HepG2 (cell line): ENCODE measurements at regions not wholly inside any gene's neighbourhood (a gene's known extent, or its start where the extent isn't known, plus 50 kb on each side); places are given as distances from the start of the nearest gene placed in this dataset.

Experiments used
- ATAC-seq: fragments of 200-7000 bp; cut with Tn5 transposase; 3 replicates; pipeline ENCODE4 v1.9.1; 2020; ENCODE audit warnings: mild to moderate bottlenecking, moderate library complexity
- BruUV-seq: library from RNA; stranded (reverse); fragments of 400-500 nt; replicated peaks from 2 replicates; lab custom pipeline; 2021; lab: Mats Ljungman, UMichigan
- CTCF ChIA-PET: fragments of 300-600 bp; formaldehyde crosslinking; extraction: SDS; loops from one replicate; lab custom pipeline; 2021; ENCODE audit warnings: low total read pairs, inconsistent platforms, low intra/inter-chr PET ratio; lab: Yijun Ruan, JAX
- POLR2A ChIA-PET: fragments of 350-600 bp; sonication (Branson Sonifier 250); formaldehyde crosslinking; loops from one replicate; lab custom pipeline; 2020; ENCODE audit warnings: antibody characterized with exemption, inconsistent platforms; lab: Yijun Ruan, JAX
- DNase-seq: peaks from one replicate; pipeline ENCODE4 v3.0.0-alpha.2; 2015; ENCODE audit warnings: low spot score
- FAIRE-seq: peaks from 3 replicates; lab custom pipeline; 2011; peaks lifted over from hg19 to GRCh38; lab: Jason Lieb, UNC
- H2AFZ ChIP-seq: one replicate; pipeline ENCODE4 v1.6.1; 2011; ENCODE audit warnings: low read length, inconsistent platforms
- H3K27ac ChIP-seq: fragments of 300-600 bp; 3 replicates; pipeline ENCODE4 v1.8.0; 2011; ENCODE audit warnings: mixed run types, mild to moderate bottlenecking, mixed read lengths, low read length, inconsistent platforms; ENCODE audit not compliant: insufficient read depth; ENCODE audit errors: extremely low read length
- H3K27me3 ChIP-seq, 2 experiments: fragments of 200-600 bp in 1 of 2; 2 replicates in 1 of 2; 3 replicates in 1 of 2; pipeline versions ENCODE4 v1.6.0 to v1.8.0; 2011; ENCODE audit warnings: low read length in 2 of 2, mild to moderate bottlenecking in 2 of 2, moderate library complexity in 2 of 2, inconsistent platforms in 1 of 2; ENCODE audit not compliant: insufficient read depth in 2 of 2, control insufficient read depth in 1 of 2
- H3K36me3 ChIP-seq, 2 experiments: fragments of 200-600 bp in 1 of 2; replicated peaks in 1 of 2; 2 replicates in 1 of 2; 3 replicates in 1 of 2; pipeline versions ENCODE4 v1.5.1 to v1.8.0; 2011; ENCODE audit warnings: low read length in 2 of 2, inconsistent platforms in 1 of 2; ENCODE audit not compliant: insufficient read depth in 2 of 2, control insufficient read depth in 1 of 2
- H3K4me1 ChIP-seq: 2 replicates; pipeline ENCODE4 v1.5.1; 2012; ENCODE audit warnings: low read length, inconsistent platforms; ENCODE audit not compliant: insufficient read depth
- H3K4me2 ChIP-seq: 2 replicates; pipeline ENCODE4 v1.6.0; 2011; ENCODE audit warnings: low read depth, low read length, inconsistent platforms
- H3K4me3 ChIP-seq, 3 experiments: fragments of 200-600 bp in 1 of 3; sonication (generic), shearing (Covaris generic) in 1 of 3; replicated peaks in 1 of 3; 2 replicates each; pipeline ENCODE4 v1.5.1; 2011 to 2016; ENCODE audit warnings: low read length in 3 of 3, inconsistent platforms in 2 of 3, low read depth in 2 of 3, mild to moderate bottlenecking in 2 of 3, control low read depth in 1 of 3, mixed read lengths in 1 of 3; ENCODE audit not compliant: insufficient read depth in 1 of 3
- H3K79me2 ChIP-seq: one replicate; pipeline ENCODE4 v1.6.1; 2011; ENCODE audit warnings: low read length, inconsistent platforms; ENCODE audit not compliant: insufficient read depth
- H3K9ac ChIP-seq: 2 replicates; pipeline ENCODE4 v1.6.0; 2011; ENCODE audit warnings: mild to moderate bottlenecking, low read depth, low read length, inconsistent platforms; ENCODE audit not compliant: insufficient read depth
- H3K9me3 ChIP-seq: 2 replicates; pipeline ENCODE4 v1.5.1; 2012; ENCODE audit warnings: mild to moderate bottlenecking, low read length
- H4K20me1 ChIP-seq: 2 replicates; pipeline ENCODE4 v1.6.0; 2011; ENCODE audit warnings: inconsistent platforms, mild to moderate bottlenecking, low read length, moderate library complexity; ENCODE audit not compliant: insufficient read depth
- ONECUT2 ChIP-seq: sonication (generic); formaldehyde crosslinking; IDR thresholded peaks from 2 replicates; pipeline ENCODE4 v1.4.0; 2020; ENCODE audit warnings: missing genetic modification reagents
- PAWR ChIP-seq: sonication (generic); formaldehyde crosslinking; IDR thresholded peaks from 2 replicates; pipeline ENCODE4 v1.4.0; 2020; ENCODE audit warnings: missing genetic modification reagents, mild to moderate bottlenecking, borderline replicate concordance
- RFXAP ChIP-seq: sonication (generic); formaldehyde crosslinking; IDR thresholded peaks from 2 replicates; pipeline ENCODE4 v1.4.0; 2020; ENCODE audit warnings: missing genetic modification reagents, borderline replicate concordance
- SMARCC2 ChIP-seq: fragments of 450-650 bp; IDR thresholded peaks from 2 replicates; pipeline ENCODE4 v1.6.1; 2017; ENCODE audit warnings: antibody characterized with exemption, mild to moderate bottlenecking
- SRY ChIP-seq: sonication (generic); formaldehyde crosslinking; IDR thresholded peaks from 2 replicates; pipeline ENCODE4 v1.8.0; 2022; ENCODE audit warnings: mild to moderate bottlenecking, missing genetic modification reagents
- THAP11 ChIP-seq: IDR thresholded peaks from 2 replicates; pipeline ENCODE4 v1.6.1; 2016; ENCODE audit warnings: missing biosample characterization, missing genetic modification reagents
- U2AF2 ChIP-seq: fragments of 200-400 bp; formaldehyde crosslinking; IDR thresholded peaks from 2 replicates; pipeline ENCODE4 v1.6.1; 2017; ENCODE audit warnings: low read depth, mild to moderate bottlenecking, low read length
- ZNF121 ChIP-seq: sonication (generic); formaldehyde crosslinking; IDR thresholded peaks from 2 replicates; pipeline ENCODE4 v1.5.0; 2020; ENCODE audit warnings: mild to moderate bottlenecking, missing genetic modification reagents
- ZNF30 ChIP-seq: sonication (generic); formaldehyde crosslinking; IDR thresholded peaks from 2 replicates; pipeline ENCODE4 v1.5.0; 2020; ENCODE audit warnings: mild to moderate bottlenecking, missing genetic modification reagents
- ZNF615 ChIP-seq: sonication (generic); formaldehyde crosslinking; IDR thresholded peaks from 2 replicates; pipeline ENCODE4 v1.5.0; 2020; ENCODE audit warnings: mild to moderate bottlenecking, missing genetic modification reagents, borderline replicate concordance
- ZNF616 ChIP-seq: sonication (generic); formaldehyde crosslinking; IDR thresholded peaks from 2 replicates; pipeline ENCODE4 v1.5.0; 2020; ENCODE audit warnings: low read depth, mild to moderate bottlenecking, missing genetic modification reagents
- WGBS: methylation state at CpG from one replicate; pipeline ENCODE4 v1.1.6; 2017; ENCODE audit warnings: low lambda C conversion rate; 5-methylcytosine and 5-hydroxymethylcytosine counted together
- in situ Hi-C: cut with HindIII; loops from 2 replicates; pipeline ENCODE4 v1.10.0; 2017; ENCODE audit warnings: low pct_unique_long_range_greater_than_20kb; ENCODE audit not compliant: extremely low pct_ligation_motif_present
- intact Hi-C: fragments of 100-400 bp; cut with micrococcal nuclease; formaldehyde crosslinking; loops from one replicate; pipeline ENCODE4 v1.10.0; 2022; ENCODE audit not compliant: unreplicated experiment
- TF ChIP-seq, protein P1 (sequence below): IDR thresholded peaks from 2 replicates; pipeline ENCODE4 v1.6.1; 2016; ENCODE audit warnings: control low read depth
- TF ChIP-seq, protein P2 (sequence below): sonication (generic); formaldehyde crosslinking; IDR thresholded peaks from 2 replicates; pipeline ENCODE4 v1.5.1; 2020; ENCODE audit warnings: missing genetic modification reagents, mild to moderate bottlenecking, borderline replicate concordance
- TF ChIP-seq, protein P3 (sequence below): sonication (generic); formaldehyde crosslinking; IDR thresholded peaks from 2 replicates; pipeline ENCODE4 v1.4.0; 2020; ENCODE audit warnings: missing genetic modification reagents, borderline replicate concordance
- TF ChIP-seq, protein P4 (sequence below): sonication (generic); formaldehyde crosslinking; IDR thresholded peaks from 2 replicates; pipeline ENCODE4 v1.8.0; 2022; ENCODE audit warnings: mild to moderate bottlenecking, missing genetic modification reagents; ENCODE audit not compliant: insufficient replicate concordance
- TF ChIP-seq, protein P5 (sequence below): sonication (generic); formaldehyde crosslinking; IDR thresholded peaks from 2 replicates; pipeline ENCODE4 v1.4.0; 2020; ENCODE audit warnings: missing genetic modification reagents
- TF ChIP-seq, protein P6 (sequence below): sonication (generic); formaldehyde crosslinking; IDR thresholded peaks from 2 replicates; pipeline ENCODE4 v1.5.0; 2020; ENCODE audit warnings: missing genetic modification reagents

DNA sequence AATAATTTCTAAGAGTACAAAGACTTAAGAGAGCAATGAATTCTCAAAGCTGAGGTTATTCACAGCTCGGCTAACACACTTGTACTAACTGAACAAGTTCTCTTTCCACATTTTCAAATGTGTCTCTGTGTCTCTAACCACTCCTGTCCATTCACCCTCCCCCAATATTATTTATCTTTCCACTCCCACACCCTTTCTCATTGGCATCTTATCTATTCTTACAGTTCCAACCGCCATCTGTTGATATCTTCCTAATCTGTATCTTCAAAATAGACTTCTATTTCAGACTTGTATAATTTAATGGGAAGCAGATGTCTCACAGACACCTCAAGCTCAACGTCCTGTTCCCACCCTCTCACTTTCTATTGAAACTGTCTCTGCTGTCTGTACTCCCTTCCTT lies 205.9 kb downstream of the ANXA1 start:
- no peak for TF ChIP-seq RFXAP (CRISPR knock-in tag)
- no peak for TF ChIP-seq SRY (CRISPR knock-in tag)
- no peak for TF ChIP-seq THAP11 (CRISPR knock-in tag)
- TF ChIP-seq, protein P1, sequence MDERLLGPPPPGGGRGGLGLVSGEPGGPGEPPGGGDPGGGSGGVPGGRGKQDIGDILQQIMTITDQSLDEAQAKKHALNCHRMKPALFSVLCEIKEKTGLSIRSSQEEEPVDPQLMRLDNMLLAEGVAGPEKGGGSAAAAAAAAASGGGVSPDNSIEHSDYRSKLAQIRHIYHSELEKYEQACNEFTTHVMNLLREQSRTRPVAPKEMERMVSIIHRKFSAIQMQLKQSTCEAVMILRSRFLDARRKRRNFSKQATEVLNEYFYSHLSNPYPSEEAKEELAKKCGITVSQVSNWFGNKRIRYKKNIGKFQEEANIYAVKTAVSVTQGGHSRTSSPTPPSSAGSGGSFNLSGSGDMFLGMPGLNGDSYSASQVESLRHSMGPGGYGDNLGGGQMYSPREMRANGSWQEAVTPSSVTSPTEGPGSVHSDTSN, result no peak
- TF ChIP-seq, protein P2, sequence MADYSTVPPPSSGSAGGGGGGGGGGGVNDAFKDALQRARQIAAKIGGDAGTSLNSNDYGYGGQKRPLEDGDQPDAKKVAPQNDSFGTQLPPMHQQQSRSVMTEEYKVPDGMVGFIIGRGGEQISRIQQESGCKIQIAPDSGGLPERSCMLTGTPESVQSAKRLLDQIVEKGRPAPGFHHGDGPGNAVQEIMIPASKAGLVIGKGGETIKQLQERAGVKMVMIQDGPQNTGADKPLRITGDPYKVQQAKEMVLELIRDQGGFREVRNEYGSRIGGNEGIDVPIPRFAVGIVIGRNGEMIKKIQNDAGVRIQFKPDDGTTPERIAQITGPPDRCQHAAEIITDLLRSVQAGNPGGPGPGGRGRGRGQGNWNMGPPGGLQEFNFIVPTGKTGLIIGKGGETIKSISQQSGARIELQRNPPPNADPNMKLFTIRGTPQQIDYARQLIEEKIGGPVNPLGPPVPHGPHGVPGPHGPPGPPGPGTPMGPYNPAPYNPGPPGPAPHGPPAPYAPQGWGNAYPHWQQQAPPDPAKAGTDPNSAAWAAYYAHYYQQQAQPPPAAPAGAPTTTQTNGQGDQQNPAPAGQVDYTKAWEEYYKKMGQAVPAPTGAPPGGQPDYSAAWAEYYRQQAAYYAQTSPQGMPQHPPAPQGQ (CRISPR knock-in tag), result no peak
- no peak for TF ChIP-seq ZNF30 (CRISPR knock-in tag)
- TF ChIP-seq, protein P3, sequence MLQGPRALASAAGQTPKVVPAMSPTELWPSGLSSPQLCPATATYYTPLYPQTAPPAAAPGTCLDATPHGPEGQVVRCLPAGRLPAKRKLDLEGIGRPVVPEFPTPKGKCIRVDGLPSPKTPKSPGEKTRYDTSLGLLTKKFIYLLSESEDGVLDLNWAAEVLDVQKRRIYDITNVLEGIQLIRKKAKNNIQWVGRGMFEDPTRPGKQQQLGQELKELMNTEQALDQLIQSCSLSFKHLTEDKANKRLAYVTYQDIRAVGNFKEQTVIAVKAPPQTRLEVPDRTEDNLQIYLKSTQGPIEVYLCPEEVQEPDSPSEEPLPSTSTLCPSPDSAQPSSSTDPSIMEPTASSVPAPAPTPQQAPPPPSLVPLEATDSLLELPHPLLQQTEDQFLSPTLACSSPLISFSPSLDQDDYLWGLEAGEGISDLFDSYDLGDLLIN (CRISPR knock-in tag), result no peak
- no peak for TF ChIP-seq U2AF2
- TF ChIP-seq ZNF615 (CRISPR knock-in tag), result no peak
- no peak for TF ChIP-seq ZNF121 (CRISPR knock-in tag)
- no peak for TF ChIP-seq ONECUT2
- TF ChIP-seq PAWR, result no peak
- no peak for TF ChIP-seq SMARCC2
- TF ChIP-seq, protein P4, sequence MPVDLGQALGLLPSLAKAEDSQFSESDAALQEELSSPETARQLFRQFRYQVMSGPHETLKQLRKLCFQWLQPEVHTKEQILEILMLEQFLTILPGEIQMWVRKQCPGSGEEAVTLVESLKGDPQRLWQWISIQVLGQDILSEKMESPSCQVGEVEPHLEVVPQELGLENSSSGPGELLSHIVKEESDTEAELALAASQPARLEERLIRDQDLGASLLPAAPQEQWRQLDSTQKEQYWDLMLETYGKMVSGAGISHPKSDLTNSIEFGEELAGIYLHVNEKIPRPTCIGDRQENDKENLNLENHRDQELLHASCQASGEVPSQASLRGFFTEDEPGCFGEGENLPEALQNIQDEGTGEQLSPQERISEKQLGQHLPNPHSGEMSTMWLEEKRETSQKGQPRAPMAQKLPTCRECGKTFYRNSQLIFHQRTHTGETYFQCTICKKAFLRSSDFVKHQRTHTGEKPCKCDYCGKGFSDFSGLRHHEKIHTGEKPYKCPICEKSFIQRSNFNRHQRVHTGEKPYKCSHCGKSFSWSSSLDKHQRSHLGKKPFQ, result no peak
- no peak for TF ChIP-seq ZNF616
- TF ChIP-seq, protein P5, sequence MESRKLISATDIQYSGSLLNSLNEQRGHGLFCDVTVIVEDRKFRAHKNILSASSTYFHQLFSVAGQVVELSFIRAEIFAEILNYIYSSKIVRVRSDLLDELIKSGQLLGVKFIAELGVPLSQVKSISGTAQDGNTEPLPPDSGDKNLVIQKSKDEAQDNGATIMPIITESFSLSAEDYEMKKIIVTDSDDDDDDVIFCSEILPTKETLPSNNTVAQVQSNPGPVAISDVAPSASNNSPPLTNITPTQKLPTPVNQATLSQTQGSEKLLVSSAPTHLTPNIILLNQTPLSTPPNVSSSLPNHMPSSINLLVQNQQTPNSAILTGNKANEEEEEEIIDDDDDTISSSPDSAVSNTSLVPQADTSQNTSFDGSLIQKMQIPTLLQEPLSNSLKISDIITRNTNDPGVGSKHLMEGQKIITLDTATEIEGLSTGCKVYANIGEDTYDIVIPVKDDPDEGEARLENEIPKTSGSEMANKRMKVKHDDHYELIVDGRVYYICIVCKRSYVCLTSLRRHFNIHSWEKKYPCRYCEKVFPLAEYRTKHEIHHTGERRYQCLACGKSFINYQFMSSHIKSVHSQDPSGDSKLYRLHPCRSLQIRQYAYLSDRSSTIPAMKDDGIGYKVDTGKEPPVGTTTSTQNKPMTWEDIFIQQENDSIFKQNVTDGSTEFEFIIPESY, result no peak
- TF ChIP-seq, protein P6, sequence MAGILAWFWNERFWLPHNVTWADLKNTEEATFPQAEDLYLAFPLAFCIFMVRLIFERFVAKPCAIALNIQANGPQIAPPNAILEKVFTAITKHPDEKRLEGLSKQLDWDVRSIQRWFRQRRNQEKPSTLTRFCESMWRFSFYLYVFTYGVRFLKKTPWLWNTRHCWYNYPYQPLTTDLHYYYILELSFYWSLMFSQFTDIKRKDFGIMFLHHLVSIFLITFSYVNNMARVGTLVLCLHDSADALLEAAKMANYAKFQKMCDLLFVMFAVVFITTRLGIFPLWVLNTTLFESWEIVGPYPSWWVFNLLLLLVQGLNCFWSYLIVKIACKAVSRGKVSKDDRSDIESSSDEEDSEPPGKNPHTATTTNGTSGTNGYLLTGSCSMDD, result no peak
- BruUV-seq, result no TSS peak
- no peaks in the 10 kb centered on the region for H3K4me1 ChIP-seq
- H3K4me3 ChIP-seq, result no peak overlapping the region
- DNase-seq, result no peak
- no peak overlapping the region for H3K9ac ChIP-seq
- H2AFZ ChIP-seq, result no peak overlapping the region
- no peaks in the 10 kb centered on the region for H4K20me1 ChIP-seq
- no peak overlapping the region for H3K27ac ChIP-seq
- ATAC-seq, result no peak
- H3K4me2 ChIP-seq, result no peak overlapping the region
- no peak for FAIRE-seq
- no peaks in the 10 kb centered on the region for H3K27me3 ChIP-seq
- ChIA-PET CTCF (no interaction called here), POLR2A (no interaction called here)
- no peaks in the 10 kb centered on the region for H3K9me3 ChIP-seq
- 0% methylated on average over 3 of the region's 3 CpGs for WGBS
- H3K36me3 ChIP-seq, result no peaks in the 10 kb centered on the region
- H3K79me2 ChIP-seq, result no peaks in the 10 kb centered on the region
- intact Hi-C loops, result loop anchor here (10.0 kb wide), 1 partner anchor 207 kb away; no protein-coding TSS in a partner anchor
- in situ Hi-C loops, result no loop called here
